Adipocyte (in vitro differentiated cells): ENCODE measurements at regions not wholly inside any gene's neighbourhood (a gene's known extent, or its start where the extent isn't known, plus 50 kb on each side); places are given as distances from the start of the nearest gene placed in this dataset.
"Not testable (repeated sequence)": the region's sequence is repeated elsewhere in the genome, so short reads cannot be mapped to it uniquely, and the experiment has no call there.

ENCODE experiments used
- DNase-seq: peaks from one replicate; pipeline ENCODE4 v3.0.0-alpha.2; 2015; ENCODE audit warnings: low read depth
- H3K27me3 ChIP-seq: replicated peaks from 2 replicates; pipeline ENCODE4 v1.7.0; 2013; ENCODE audit warnings: mild to moderate bottlenecking, low read length, moderate library complexity; ENCODE audit not compliant: control insufficient read depth, insufficient read depth
- H3K36me3 ChIP-seq: 2 replicates; pipeline ENCODE4 v1.7.0; 2013; ENCODE audit warnings: low read length, mild to moderate bottlenecking, moderate library complexity; ENCODE audit not compliant: control insufficient read depth, insufficient read depth, severe bottlenecking
- H3K4me1 ChIP-seq: 2 replicates; pipeline ENCODE4 v1.7.0; 2013; ENCODE audit warnings: mild to moderate bottlenecking, low read length, moderate library complexity; ENCODE audit not compliant: control insufficient read depth, insufficient read depth
- H3K4me3 ChIP-seq: 2 replicates; pipeline ENCODE4 v1.7.0; 2013; ENCODE audit warnings: mild to moderate bottlenecking, low read length, moderate library complexity
- H3K9ac ChIP-seq: 2 replicates; pipeline ENCODE4 v1.7.0; 2013; ENCODE audit warnings: mild to moderate bottlenecking, low read length, moderate library complexity
- H3K9me3 ChIP-seq: 2 replicates; pipeline ENCODE4 v1.7.0; 2013; ENCODE audit warnings: mild to moderate bottlenecking, low read length, moderate library complexity; ENCODE audit not compliant: control insufficient read depth

DNA sequence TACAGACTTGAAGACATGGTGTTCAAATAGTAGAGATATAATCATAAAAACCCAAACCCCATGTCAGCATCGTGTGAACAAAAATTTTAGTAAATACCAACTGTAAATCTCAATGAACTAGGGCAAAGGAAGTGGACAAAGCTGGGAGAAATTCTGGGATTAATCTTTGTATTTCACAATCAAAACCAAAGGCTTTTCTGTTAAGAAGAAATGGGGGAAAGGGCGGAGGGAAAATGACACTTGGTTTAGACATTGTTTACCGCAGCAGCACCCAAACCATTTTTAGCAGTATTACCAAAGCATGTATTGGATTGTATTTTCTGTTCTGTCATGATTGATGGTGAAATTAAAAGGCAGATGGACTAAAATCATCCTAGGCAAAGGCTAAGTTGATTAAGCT is 134.2 kb upstream of the PRSS3 start:
- Histone ChIP-seq H3K36me3 (no peaks in the 10 kb centered on the region), H3K27me3 (no peaks in the 10 kb centered on the region), H3K9ac (peak overlapping the region; percentile 77)

DNA sequence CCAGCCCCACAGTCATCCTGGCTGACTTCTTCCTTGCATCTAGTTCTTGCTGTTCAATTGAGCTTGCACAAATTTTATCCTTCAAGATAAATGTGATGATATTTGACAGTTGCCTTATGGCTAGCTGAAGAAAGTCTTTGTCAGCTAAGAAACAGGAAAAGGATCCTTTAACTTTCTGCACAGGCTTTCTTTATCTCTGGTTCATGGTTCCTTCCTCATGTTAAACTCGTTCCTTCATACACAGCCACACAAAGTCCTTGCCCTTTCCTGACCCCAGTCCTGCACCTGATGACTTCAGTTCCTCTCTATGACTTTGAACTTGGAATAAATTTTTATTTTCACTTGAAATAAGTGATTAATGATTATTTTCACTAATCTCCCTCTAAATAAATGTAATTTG is 132.5 kb upstream of the PRSS3 start:
- H3K4me3 ChIP-seq = no peak overlapping the region
- no peaks in the 10 kb centered on the region for H3K27me3 ChIP-seq
- H3K9ac ChIP-seq = no peak overlapping the region
- no peak for DNase-seq
- H3K9me3 ChIP-seq = no peaks in the 10 kb centered on the region
- H3K4me1 ChIP-seq = peaks cover 29% of the 10 kb centered on the region
- H3K36me3 ChIP-seq = no peaks in the 10 kb centered on the region

More for the DNA sequence above, 134.2 kb upstream of the PRSS3 start:
- Histone ChIP-seq H3K4me3 (peak overlapping the region; percentile 61), H3K4me1 (peaks cover 29% of the 10 kb centered on the region), H3K9me3 (no peaks in the 10 kb centered on the region)
- DNase-seq = peak; percentile 9

DNA sequence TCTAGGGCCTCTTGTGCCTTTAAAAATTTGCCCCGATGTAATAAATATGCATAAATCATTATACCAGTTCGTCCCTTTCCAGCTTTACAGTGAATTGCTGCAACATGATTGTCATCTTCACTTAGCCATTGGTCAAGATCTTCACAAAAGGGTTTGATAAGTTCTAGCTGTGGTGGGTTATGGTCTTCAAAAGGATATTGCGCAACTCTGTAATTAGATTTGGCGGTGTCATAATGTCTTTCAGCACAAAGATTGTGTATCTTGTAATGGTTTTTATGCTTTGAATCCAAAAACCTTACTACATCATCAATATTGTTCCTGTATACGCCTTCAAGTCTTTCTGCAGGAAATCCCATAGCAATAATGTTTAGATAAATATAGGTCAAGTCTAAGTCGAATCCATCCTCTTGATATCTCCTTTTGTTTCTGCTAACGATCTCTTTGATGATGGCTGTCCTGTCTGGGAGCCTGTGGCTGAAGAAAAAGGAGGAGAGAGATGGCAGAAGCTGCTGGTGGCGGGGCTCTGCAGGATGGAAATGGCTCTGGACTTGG is 119.1 kb upstream of the PRSS3 start:
- Histone ChIP-seq H3K4me3 (peak overlapping the region; percentile 81), H3K9ac (peak overlapping the region; percentile 76)
- not testable (repeated sequence) for H3K9me3 ChIP-seq, H3K36me3 ChIP-seq, H3K27me3 ChIP-seq, H3K4me1 ChIP-seq
- DNase-seq = peak; percentile 10

DNA sequence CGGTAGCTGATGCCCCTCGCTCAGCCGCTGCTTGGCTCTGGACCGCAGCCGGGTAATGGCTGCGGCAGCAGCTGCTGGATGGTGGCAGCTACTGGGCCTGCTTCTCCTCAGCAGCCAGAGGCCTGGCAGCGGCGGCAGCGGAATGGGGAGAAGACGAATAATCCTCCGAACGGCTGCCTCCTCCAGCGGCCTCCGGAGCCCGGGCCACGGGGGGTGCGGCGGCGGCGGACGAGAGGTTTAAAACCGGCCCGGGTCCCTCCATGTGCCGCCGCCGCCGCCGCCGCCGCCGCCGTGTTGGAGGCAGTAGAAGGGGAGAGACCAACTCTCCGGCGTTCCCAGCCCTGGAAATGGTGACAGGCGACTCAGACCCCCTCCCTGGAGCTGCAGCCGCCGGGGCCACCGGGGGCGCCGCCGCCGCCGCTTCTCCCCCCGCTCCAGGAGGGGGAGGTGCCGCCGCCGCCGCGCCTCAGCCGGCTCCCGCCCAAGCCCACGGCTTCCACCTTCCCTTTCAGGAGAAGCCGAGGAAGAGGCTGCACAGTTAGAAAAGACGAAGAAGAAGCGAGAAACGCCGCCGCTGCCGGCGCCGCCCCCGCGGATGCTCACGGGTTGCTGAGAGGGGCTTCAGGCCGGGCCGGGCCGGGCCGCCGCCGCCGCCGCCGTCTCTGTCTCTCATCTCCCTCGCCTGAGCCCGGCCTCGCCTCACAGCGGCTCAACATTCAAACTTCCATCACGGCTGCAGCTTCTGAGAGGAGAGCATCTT is 118.4 kb upstream of the PRSS3 start:
- no peaks in the 10 kb centered on the region for H3K36me3 ChIP-seq
- H3K9me3 ChIP-seq = no peaks in the 10 kb centered on the region
- DNase-seq = peak; percentile 55
- peak overlapping the region; percentile 81 for H3K4me3 ChIP-seq
- no peaks in the 10 kb centered on the region for H3K4me1 ChIP-seq
- peak overlapping the region; percentile 76 for H3K9ac ChIP-seq
- no peaks in the 10 kb centered on the region for H3K27me3 ChIP-seq

DNA sequence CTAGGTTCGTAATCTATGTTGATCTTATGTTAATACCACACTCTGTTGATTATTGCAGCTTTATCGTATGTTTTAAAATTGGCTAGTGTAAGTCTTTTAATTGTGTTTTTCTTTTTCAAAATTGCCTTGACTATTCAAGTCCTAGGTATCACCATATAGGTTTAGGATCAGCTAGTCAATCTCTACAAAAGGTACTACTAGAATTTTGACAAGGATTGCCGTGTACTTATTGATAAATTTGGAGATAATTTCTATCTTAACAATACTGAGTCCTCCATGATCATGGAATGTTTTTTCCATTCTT is 117.9 kb upstream of the PRSS3 start:
- H3K4me1 ChIP-seq = no peaks in the 10 kb centered on the region
- peak overlapping the region; percentile 81 for H3K4me3 ChIP-seq
- no peaks in the 10 kb centered on the region for H3K9me3 ChIP-seq
- H3K27me3 ChIP-seq = no peaks in the 10 kb centered on the region
- no peaks in the 10 kb centered on the region for H3K36me3 ChIP-seq
- no peak for DNase-seq
- peak overlapping the region; percentile 76 for H3K9ac ChIP-seq

DNA sequence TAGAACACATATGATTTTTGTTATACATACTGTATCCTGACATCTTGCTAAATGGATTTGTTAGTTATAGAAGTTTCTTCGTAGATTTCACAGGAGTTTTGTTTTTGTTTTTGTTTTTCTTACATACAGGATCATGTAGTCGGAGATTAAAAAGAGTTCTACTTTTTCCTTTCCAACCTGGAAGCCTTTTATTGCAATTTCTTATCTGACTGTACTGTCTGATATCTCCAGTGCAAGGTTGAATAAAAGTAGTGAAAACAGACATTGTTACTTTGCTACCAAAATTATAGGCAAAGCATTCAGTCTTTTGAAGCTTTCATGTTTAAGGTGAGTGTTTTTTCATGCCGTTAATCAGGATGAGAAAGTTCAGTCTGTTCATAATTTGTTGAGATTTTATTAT is 117.4 kb upstream of the PRSS3 start:
- DNase-seq = no peak
- Histone ChIP-seq H3K27me3 (no peaks in the 10 kb centered on the region), H3K36me3 (no peaks in the 10 kb centered on the region), H3K9ac (peak overlapping the region; percentile 76), H3K4me1 (no peaks in the 10 kb centered on the region), H3K9me3 (no peaks in the 10 kb centered on the region), H3K4me3 (peak overlapping the region; percentile 81)

DNA sequence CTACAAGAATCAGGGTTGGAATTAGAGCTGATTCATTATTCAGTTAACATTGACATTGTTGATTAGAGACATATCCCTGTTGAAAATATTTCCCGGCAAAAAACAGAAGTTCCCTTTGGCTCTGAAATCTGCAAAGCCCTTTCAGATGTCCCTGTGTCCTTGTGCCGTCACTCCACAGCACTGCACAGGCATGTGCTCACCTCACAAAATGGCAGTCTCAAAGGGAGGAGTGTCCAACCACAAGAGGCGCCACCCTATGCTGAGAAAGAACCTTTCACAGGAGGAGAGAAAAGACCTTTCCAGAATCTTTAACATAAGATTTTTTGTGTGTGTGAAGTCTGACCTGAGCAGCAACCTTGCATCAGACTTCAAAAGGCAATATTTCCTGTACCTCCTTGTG is 112.8 kb upstream of the PRSS3 start:
- Histone ChIP-seq H3K36me3 (no peaks in the 10 kb centered on the region), H3K9ac (no peak overlapping the region)
- no peak for DNase-seq

DNA sequence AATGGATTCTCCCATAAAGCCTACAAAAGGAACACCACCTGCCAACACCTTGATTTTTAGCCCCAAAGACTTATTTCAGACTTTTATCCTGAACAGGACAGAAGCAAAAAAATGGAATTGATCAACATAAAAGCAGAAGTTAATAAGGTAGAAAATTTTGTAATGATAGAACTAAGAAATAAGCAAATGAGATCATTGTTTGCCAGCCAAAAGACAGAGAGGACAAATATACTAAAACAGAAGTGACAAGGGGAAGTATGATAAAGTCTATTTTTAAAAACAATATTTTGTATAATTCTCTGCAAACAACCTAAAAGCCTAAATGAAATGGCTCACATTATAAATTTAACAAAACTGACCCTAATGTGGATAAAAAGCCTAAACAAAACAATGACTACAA is 110.5 kb upstream of the PRSS3 start:
- no peaks in the 10 kb centered on the region for H3K27me3 ChIP-seq
- H3K9ac ChIP-seq = no peak overlapping the region
- H3K4me3 ChIP-seq = no peak overlapping the region
- no peak for DNase-seq
- no peaks in the 10 kb centered on the region for H3K36me3 ChIP-seq
- H3K9me3 ChIP-seq = no peaks in the 10 kb centered on the region
- H3K4me1 ChIP-seq = no peaks in the 10 kb centered on the region

More for the DNA sequence above, 112.8 kb upstream of the PRSS3 start:
- H3K4me3 ChIP-seq = no peak overlapping the region
- H3K27me3 ChIP-seq = no peaks in the 10 kb centered on the region
- H3K4me1 ChIP-seq = no peaks in the 10 kb centered on the region
- no peaks in the 10 kb centered on the region for H3K9me3 ChIP-seq

DNA sequence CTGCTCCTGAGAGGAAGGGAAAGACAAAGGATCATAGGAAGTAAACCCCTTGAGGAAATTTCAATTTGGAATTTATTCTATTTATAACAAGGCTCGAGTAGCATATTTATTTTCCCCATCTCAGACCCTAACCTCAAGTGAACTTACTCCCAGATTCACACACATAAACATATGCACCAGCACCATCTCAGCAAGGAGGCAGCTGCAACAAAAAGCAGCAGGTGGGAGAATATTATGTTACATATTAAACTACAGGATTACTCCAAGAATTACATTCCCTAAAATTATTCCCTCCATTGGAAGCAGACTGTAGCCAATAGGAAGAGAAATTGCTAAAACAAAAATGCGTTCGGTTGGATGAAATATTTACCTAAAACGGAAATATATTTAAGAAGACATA is 108.4 kb upstream of the PRSS3 start:
- H3K4me1 ChIP-seq = no peaks in the 10 kb centered on the region
- H3K9ac ChIP-seq = no peak overlapping the region
- H3K4me3 ChIP-seq = no peak overlapping the region
- no peaks in the 10 kb centered on the region for H3K27me3 ChIP-seq
- no peaks in the 10 kb centered on the region for H3K36me3 ChIP-seq
- DNase-seq = no peak
- H3K9me3 ChIP-seq = no peaks in the 10 kb centered on the region

DNA sequence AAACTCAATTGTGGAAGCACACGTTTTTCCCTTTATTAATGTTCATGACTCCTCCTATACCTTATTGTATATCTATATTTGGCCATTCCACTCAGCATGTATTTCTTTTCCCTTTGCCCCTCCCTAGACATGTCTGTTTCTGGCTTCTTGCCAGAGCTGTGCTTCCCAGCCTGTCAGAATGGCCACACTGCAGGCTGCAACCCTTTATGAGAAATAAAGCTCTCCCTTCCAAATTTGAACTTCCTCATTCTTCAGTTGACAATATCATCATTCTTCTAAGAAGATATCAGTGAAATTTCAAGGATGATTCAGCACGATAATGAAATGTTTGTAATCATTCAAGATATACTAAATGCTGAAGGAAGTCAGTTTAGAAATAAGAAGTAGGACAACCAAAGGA is 107.6 kb upstream of the PRSS3 start:
- DNase-seq = no peak

DNA sequence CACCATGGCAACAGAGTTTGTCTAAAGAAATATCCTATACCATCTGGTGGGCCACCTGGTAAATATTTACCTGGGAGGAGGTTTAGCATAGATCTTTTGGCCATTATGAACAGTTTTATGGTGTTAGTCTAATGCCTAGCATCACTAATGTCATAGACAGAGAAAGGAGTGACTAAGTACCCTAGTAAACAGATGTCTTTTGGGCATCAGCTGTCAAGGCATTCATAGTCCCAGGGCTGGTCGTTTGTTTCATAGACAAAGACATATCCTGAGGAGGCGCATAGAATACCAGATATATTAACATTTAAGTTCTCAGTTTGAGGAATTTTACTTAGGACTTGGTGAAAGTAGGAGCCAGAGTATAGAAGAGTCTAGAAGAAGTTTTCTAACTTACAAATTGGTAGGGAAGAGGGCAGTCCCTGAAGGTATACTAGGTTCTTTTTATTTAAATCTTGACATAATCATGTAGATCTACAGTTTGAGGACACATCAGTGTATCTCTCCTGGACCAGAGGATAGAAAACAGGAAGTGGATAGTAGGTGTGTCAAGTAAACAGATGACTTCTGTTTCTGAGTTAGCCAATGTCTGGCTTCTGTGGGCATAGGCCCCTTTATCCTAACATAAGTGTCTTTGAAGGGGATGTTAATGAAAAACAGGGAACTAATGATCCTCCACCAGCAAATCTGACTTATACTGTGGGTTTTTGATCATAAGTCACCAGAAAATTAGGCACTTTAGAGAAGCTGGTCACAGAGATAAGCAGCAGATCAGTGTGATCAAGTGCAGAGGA is 105.0 kb upstream of the PRSS3 start:
- H3K9me3 ChIP-seq = no peaks in the 10 kb centered on the region
- DNase-seq = no peak
- H3K4me3 ChIP-seq = no peak overlapping the region
- peaks cover 3% of the 10 kb centered on the region for H3K27me3 ChIP-seq
- H3K4me1 ChIP-seq = no peaks in the 10 kb centered on the region
- H3K36me3 ChIP-seq = no peaks in the 10 kb centered on the region
- no peak overlapping the region for H3K9ac ChIP-seq

More for the DNA sequence above, 107.6 kb upstream of the PRSS3 start:
- Histone ChIP-seq H3K27me3 (no peaks in the 10 kb centered on the region), H3K4me3 (no peak overlapping the region), H3K4me1 (no peaks in the 10 kb centered on the region), H3K9ac (no peak overlapping the region), H3K36me3 (no peaks in the 10 kb centered on the region), H3K9me3 (no peaks in the 10 kb centered on the region)
